ENCODE measurements at regions not wholly inside any gene's neighbourhood (a gene's known extent, or its start where the extent isn't known, plus 50 kb on each side); places are given as distances from the start of the nearest gene placed in this dataset.
A peak's percentile ranks its signal among the peaks of the same experiment; 100 is the strongest.

DNA sequence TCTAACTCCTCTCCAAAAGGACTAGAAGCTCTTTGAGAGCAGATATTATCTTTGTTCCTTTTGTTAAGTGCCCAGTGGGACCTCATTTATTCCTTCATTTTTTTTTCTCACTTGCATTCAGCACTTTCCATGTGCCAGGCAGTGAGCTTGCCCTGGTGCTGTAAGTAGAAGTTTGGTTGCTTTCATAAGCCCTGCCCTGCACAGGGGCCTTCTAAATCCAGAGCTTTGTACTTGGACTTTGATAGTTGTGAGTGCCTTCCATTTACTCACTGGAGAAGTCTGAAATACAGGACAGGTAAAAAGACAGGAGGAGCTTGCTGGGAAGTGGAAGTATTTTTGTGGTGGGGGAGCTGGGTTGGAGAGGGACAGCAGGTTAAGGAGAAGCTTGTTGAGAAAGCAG lies 56.7 kb upstream of the PTCSC3 start:
- in situ Hi-C loops (cut with MboI; ENCODE audit: low pct_ligation_motif_present in 1 of 4, low pct_unique_long_range_greater_than_20kb in 1 of 4, low sequenced_read_pairs in 3 of 4) (no loop called here), intact Hi-C loops (cut with DNase I; ENCODE audit: low total_unique reads) (no loop called here)
- peaks cover 0 to 8% (median 1%) of the 10 kb centered on the region in 4 donors for H3K4me1 ChIP-seq
- no peaks in the 10 kb centered on the region for H3K9me3 ChIP-seq
- H3K4me3 ChIP-seq: no peak overlapping the region
- no peaks in the 10 kb centered on the region for H3K27me3 ChIP-seq
- TF ChIP-seq, protein P1, sequence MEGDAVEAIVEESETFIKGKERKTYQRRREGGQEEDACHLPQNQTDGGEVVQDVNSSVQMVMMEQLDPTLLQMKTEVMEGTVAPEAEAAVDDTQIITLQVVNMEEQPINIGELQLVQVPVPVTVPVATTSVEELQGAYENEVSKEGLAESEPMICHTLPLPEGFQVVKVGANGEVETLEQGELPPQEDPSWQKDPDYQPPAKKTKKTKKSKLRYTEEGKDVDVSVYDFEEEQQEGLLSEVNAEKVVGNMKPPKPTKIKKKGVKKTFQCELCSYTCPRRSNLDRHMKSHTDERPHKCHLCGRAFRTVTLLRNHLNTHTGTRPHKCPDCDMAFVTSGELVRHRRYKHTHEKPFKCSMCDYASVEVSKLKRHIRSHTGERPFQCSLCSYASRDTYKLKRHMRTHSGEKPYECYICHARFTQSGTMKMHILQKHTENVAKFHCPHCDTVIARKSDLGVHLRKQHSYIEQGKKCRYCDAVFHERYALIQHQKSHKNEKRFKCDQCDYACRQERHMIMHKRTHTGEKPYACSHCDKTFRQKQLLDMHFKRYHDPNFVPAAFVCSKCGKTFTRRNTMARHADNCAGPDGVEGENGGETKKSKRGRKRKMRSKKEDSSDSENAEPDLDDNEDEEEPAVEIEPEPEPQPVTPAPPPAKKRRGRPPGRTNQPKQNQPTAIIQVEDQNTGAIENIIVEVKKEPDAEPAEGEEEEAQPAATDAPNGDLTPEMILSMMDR (IDR thresholded peaks at IDR 0.05): no peak
- TF ChIP-seq POLR2A (IDR thresholded peaks at IDR 0.05) (no peak), POLR2AphosphoS5 (IDR thresholded peaks at IDR 0.05) (no peak), EP300 (IDR thresholded peaks at IDR 0.05; ENCODE audit: low read depth) (no peak)
- H3K36me3 ChIP-seq: no peaks in the 10 kb centered on the region
- DNase-seq: no peak
- H3K27ac ChIP-seq: no peak overlapping the region

DNA sequence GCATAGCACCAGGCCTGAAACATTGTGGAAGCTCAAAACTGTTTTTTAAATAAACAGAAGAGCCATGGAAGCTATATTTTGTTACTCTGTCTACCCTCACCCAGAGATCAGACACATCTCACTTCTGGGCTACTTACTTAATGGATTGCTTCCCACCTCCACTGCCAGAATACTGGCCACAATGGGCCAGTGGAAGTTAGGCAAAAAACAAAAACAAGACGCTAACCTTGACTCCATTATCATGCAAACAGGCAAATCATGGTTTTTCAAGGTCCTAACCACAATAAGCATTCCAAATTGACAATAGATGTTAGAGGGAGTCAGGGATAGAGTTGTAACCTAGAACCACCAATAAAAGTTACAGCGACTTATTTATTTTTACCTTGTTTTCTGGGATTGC lies 52.7 kb upstream of the PTCSC3 start:
- Histone ChIP-seq H3K4me3 (no peak overlapping the region), H3K4me1 (peaks cover 0 to 15% (median 4%) of the 10 kb centered on the region in 4 donors), H3K27me3 (no peaks in the 10 kb centered on the region), H3K36me3 (no peaks in the 10 kb centered on the region), H3K9me3 (no peaks in the 10 kb centered on the region), H3K27ac (no peak overlapping the region)
- DNase-seq: no peak
- WGBS, 2 donors (ENCODE audit: low coverage in 1 of 2): 80% methylated on average over 2 of the region's 2 CpGs
- TF ChIP-seq, protein P1 (IDR thresholded peaks at IDR 0.05): no peak
- TF ChIP-seq POLR2AphosphoS5 (IDR thresholded peaks at IDR 0.05) (no peak), EP300 (IDR thresholded peaks at IDR 0.05; ENCODE audit: low read depth) (no peak), POLR2A (IDR thresholded peaks at IDR 0.05) (no peak)
- intact Hi-C loops (cut with DNase I; ENCODE audit: low total_unique reads) (no loop called here), in situ Hi-C loops (cut with MboI; ENCODE audit: low pct_ligation_motif_present in 1 of 4, low pct_unique_long_range_greater_than_20kb in 1 of 4, low sequenced_read_pairs in 3 of 4) (no loop called here)

DNA sequence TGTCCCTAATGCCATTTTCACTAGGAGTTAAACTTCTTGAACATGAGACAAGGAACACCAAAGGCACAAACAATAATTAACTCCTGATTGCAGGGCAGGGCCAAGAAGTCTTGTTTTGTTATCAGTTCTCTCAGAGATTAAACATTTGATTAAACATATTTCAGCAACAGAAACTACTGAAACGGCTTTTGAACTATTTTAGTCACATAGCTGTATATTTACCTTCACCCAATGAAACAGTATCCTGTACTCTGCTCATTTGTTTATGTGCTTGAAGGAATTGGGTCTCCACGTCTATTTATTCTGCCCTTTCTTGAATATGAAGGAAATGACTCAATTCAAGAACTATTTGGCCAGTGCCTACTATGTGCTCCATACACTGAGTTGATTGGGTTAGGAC lies 51.3 kb upstream of the PTCSC3 start:
- intact Hi-C loops (cut with DNase I; ENCODE audit: low total_unique reads) (no loop called here), in situ Hi-C loops (cut with MboI; ENCODE audit: low pct_ligation_motif_present in 1 of 4, low pct_unique_long_range_greater_than_20kb in 1 of 4, low sequenced_read_pairs in 3 of 4) (no loop called here)
- Histone ChIP-seq H3K27me3 (no peaks in the 10 kb centered on the region), H3K4me1 (peaks cover 0 to 15% (median 4%) of the 10 kb centered on the region in 4 donors), H3K36me3 (no peaks in the 10 kb centered on the region), H3K27ac (peak overlapping the region; percentile 23 to 67 (median 53)), H3K9me3 (no peaks in the 10 kb centered on the region), H3K4me3 (no peak overlapping the region)
- peak; percentile 14 for DNase-seq
- TF ChIP-seq POLR2AphosphoS5 (IDR thresholded peaks at IDR 0.05): no peak
- TF ChIP-seq POLR2A (IDR thresholded peaks at IDR 0.05): no peak
- TF ChIP-seq, protein P1 (IDR thresholded peaks at IDR 0.05): no peak
- TF ChIP-seq EP300 (IDR thresholded peaks at IDR 0.05; ENCODE audit: low read depth): no peak
- 17 to 45% methylated on average over 1 to 2 of the region's 2 CpGs for WGBS, 2 donors (ENCODE audit: low coverage in 1 of 2)

DNA sequence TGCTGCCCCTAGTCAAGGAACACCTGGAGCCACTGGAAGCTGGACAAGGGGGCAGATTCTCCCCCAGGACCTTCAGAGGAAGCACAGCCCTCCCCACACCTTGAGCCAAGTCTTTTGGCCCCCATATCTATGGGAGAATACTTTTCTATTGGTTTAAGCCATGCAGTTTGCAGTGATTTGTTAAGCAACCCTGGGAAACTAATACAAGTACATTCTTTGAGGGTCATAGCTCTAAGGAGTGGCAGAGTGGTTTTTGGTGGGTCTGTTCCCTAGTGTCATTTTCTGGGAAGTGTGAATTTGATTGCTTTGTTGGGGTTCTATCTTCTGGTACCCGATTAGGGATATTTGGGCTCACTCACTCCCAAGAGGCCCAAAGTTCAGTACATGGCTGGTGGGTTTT lies 50.8 kb upstream of the PTCSC3 start:
- Histone ChIP-seq H3K4me1 (peaks cover 0 to 15% (median 4%) of the 10 kb centered on the region in 4 donors), H3K27ac (peak overlapping the region in 3 of 4 donors; percentile 23 to 67 (median 25)), H3K4me3 (no peak overlapping the region), H3K36me3 (no peaks in the 10 kb centered on the region), H3K27me3 (no peaks in the 10 kb centered on the region), H3K9me3 (no peaks in the 10 kb centered on the region)
- 45 to 47% methylated on average over 1 of the region's 1 CpG for WGBS, 2 donors (ENCODE audit: low coverage in 1 of 2)
- no peak for DNase-seq
- in situ Hi-C loops (cut with MboI; ENCODE audit: low pct_ligation_motif_present in 1 of 4, low pct_unique_long_range_greater_than_20kb in 1 of 4, low sequenced_read_pairs in 3 of 4): no loop called here
- TF ChIP-seq POLR2AphosphoS5 (IDR thresholded peaks at IDR 0.05): no peak
- TF ChIP-seq EP300 (IDR thresholded peaks at IDR 0.05; ENCODE audit: low read depth): no peak
- TF ChIP-seq POLR2A (IDR thresholded peaks at IDR 0.05): no peak
- intact Hi-C loops (cut with DNase I; ENCODE audit: low total_unique reads): no loop called here

Small RNA genes lying in the stretch of these regions (small RNA-seq; reads per million reads assigned to genes)
- gene RN7SKP21: 0 reads per million in 4 donors

Measured in transverse colon (tissue), 4 donors.